ENCODE measurements at regions not wholly inside any gene's neighbourhood (a gene's known extent, or its start where the extent isn't known, plus 50 kb on each side); places are given as distances from the start of the nearest gene placed in this dataset.
"Not testable (repeated sequence)": the region's sequence is repeated elsewhere in the genome, so short reads cannot be mapped to it uniquely, and the experiment has no call there.

- no peak for DNase-seq
Observed at GRCh38 chr1:4121834-4122512, 221.9 kb upstream of the C1orf174 start.

- no peak for DNase-seq
Observed at GRCh38 chr1:4122513-4123160, 222.6 kb upstream of the C1orf174 start.

- no peak for DNase-seq
Observed at GRCh38 chr1:4124631-4125145, 224.6 kb upstream of the C1orf174 start.

- no peak for DNase-seq
Observed at GRCh38 chr1:4126251-4126650, 226.2 kb upstream of the C1orf174 start.

GRCh38 chr1:4126731-4127591 is 226.9 kb upstream of the C1orf174 start:
- DNase-seq, result no peak

- DNase-seq, result no peak
Observed at GRCh38 chr1:4127592-4128140, 227.6 kb upstream of the C1orf174 start.

- no peak for DNase-seq
Observed at GRCh38 chr1:4128616-4129015, 228.5 kb upstream of the C1orf174 start.

GRCh38 chr1:4129693-4130092 is 229.6 kb upstream of the C1orf174 start:
- DNase-seq, result no peak

GRCh38 chr1:4130096-4130495 is 230.0 kb upstream of the C1orf174 start:
- no peak for DNase-seq

GRCh38 chr1:4131734-4132133 is 231.7 kb upstream of the C1orf174 start:
- no peak for DNase-seq

- DNase-seq, result no peak
Observed at GRCh38 chr1:4132352-4133296, 232.6 kb upstream of the C1orf174 start.

- no peak for DNase-seq
Observed at GRCh38 chr1:4133297-4133938, 233.3 kb upstream of the C1orf174 start.

GRCh38 chr1:4133939-4134321 is 233.9 kb upstream of the C1orf174 start:
- no peak for DNase-seq

GRCh38 chr1:4135853-4136252 is 235.8 kb upstream of the C1orf174 start:
- DNase-seq, result not testable (repeated sequence)

- peak; percentile 54 for DNase-seq
Observed at GRCh38 chr1:4137621-4138415, 237.7 kb upstream of the C1orf174 start.

- DNase-seq, result no peak
Observed at GRCh38 chr1:4139646-4140045, 239.6 kb upstream of the C1orf174 start.

- no peak for DNase-seq
Observed at GRCh38 chr1:4140241-4140640, 240.2 kb upstream of the C1orf174 start.

GRCh38 chr1:4140821-4141220 is 240.7 kb upstream of the C1orf174 start:
- DNase-seq, result no peak

GRCh38 chr1:4144349-4144971 is 244.4 kb upstream of the C1orf174 start:
- DNase-seq, result no peak

GRCh38 chr1:4146101-4146500 is 246.0 kb upstream of the C1orf174 start:
- no peak for DNase-seq

Data from right hindlimb (tissue), 1 donor.